Vagina (tissue), 2 donors: ENCODE measurements at regions not wholly inside any gene's neighbourhood (a gene's known extent, or its start where the extent isn't known, plus 50 kb on each side); places are given as distances from the start of the nearest gene placed in this dataset.

ENCODE experiments used
- DNase-seq, 2 donors: peaks; one replicate each; pipeline ENCODE4 v3.0.0-alpha.2; 2017; ENCODE audit errors: extremely low spot score in 2 of 2
- H3K27ac ChIP-seq: fragments of 200-600 bp; sonication (generic); one replicate; pipeline ENCODE4 v1.5.1; 2019
- H3K27me3 ChIP-seq: fragments of 200-600 bp; sonication (generic); one replicate; pipeline ENCODE4 v1.5.1; 2019
- H3K36me3 ChIP-seq, 2 donors: fragments of 200-600 bp; sonication (generic); one replicate each; pipeline ENCODE4 v1.5.1; 2017 to 2019
- H3K4me1 ChIP-seq: fragments of 200-600 bp; sonication (generic); one replicate; pipeline ENCODE4 v1.5.1; 2019
- H3K4me3 ChIP-seq, 2 donors: fragments of 200-600 bp; sonication (generic); 1 replicate in 1 of 2; 2 replicates in 1 of 2; pipeline ENCODE4 v1.5.1; 2016 to 2019
- H3K9me3 ChIP-seq: fragments of 200-600 bp; sonication (generic); one replicate; pipeline ENCODE4 v1.5.1; 2019
- POLR2A ChIP-seq, 2 donors: fragments of 450-650 bp; IDR thresholded peaks; one replicate each; pipeline ENCODE4 v1.6.1; 2017; ENCODE audit warnings: antibody characterized with exemption in 2 of 2, mild to moderate bottlenecking in 2 of 2, moderate library complexity in 2 of 2
- POLR2AphosphoS5 ChIP-seq, 2 donors: sonication (generic); formaldehyde crosslinking; IDR thresholded peaks; one replicate each; pipeline ENCODE4 v1.9.0; 2017; ENCODE audit warnings: antibody characterized with exemption in 2 of 2, mild to moderate bottlenecking in 2 of 2, low read depth in 1 of 2; ENCODE audit not compliant: insufficient read depth in 1 of 2
- intact Hi-C: fragments of 100-400 bp; cut with DNase I; formaldehyde crosslinking; loops from one replicate; pipeline ENCODE4 v1.15.1; 2023
- TF ChIP-seq, protein P1 (sequence below), 3 experiments: fragments of 450-650 bp in 2 of 3; fragments of 200-600 bp in 1 of 3; sonication (generic) in 1 of 3; IDR thresholded peaks; one replicate each; pipeline ENCODE4 v1.5.1; 2017 to 2019; ENCODE audit warnings: antibody characterized with exemption in 3 of 3, mild to moderate bottlenecking in 2 of 3, moderate library complexity in 2 of 3

DNA sequence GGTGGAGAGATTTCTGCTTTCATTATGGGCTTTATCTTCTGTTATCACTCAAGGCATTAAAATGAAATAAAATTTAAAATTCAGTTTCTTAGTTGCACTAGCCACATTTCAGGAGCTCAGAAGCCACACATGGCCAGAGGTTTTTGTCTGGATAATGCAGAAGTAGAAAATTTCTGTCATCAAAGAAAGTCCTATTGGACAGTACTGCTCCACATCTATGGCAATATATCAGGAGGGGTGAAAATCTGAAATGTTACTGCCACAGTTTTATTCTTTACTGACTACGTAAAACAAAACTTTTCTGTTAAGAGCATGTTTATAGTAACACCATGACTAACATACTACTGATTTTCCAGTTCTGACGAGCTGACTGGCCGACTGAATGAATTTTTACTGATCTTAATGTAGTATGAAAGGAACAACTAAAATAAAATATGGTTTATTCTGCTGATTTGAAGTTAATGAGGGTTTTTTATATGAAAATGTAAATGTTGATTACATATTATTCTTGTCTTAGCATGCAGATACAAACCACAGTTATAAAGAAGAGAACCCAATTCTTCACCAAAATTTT lies 264.0 kb upstream of the HAND2 start:
- TF ChIP-seq POLR2AphosphoS5 (IDR thresholded peaks at IDR 0.05; ENCODE audit: insufficient read depth in 1 of 2, low read depth in 1 of 2) (no peak), POLR2A (IDR thresholded peaks at IDR 0.05) (no peak)
- TF ChIP-seq, protein P1, sequence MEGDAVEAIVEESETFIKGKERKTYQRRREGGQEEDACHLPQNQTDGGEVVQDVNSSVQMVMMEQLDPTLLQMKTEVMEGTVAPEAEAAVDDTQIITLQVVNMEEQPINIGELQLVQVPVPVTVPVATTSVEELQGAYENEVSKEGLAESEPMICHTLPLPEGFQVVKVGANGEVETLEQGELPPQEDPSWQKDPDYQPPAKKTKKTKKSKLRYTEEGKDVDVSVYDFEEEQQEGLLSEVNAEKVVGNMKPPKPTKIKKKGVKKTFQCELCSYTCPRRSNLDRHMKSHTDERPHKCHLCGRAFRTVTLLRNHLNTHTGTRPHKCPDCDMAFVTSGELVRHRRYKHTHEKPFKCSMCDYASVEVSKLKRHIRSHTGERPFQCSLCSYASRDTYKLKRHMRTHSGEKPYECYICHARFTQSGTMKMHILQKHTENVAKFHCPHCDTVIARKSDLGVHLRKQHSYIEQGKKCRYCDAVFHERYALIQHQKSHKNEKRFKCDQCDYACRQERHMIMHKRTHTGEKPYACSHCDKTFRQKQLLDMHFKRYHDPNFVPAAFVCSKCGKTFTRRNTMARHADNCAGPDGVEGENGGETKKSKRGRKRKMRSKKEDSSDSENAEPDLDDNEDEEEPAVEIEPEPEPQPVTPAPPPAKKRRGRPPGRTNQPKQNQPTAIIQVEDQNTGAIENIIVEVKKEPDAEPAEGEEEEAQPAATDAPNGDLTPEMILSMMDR (IDR thresholded peaks at IDR 0.05): no peak
- no peaks in the 10 kb centered on the region for H3K9me3 ChIP-seq
- intact Hi-C loops: no loop called here
- H3K4me1 ChIP-seq: no peaks in the 10 kb centered on the region
- no peaks in the 10 kb centered on the region for H3K36me3 ChIP-seq
- H3K27me3 ChIP-seq: no peaks in the 10 kb centered on the region
- no peak for DNase-seq
- H3K27ac ChIP-seq: no peak overlapping the region
- no peak overlapping the region for H3K4me3 ChIP-seq

DNA sequence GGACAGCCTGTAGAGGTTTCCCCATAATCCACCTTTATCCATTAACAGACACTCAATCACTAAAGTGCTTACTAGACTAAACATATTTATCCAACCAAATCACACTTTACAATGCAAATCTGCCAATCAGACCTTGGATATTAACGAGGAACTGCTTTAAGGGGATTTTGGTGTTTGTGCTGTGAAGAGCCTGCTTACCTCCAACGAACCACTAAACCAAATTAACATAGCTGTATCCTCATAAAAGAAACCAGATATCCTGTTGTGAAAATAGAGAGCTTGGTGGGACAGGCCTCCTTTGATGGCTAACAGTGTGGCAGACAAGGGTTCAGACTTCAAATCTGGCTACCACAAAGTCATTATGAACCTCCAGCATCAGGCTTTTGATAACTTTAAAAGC lies 252.6 kb upstream of the HAND2 start:
- TF ChIP-seq POLR2AphosphoS5 (IDR thresholded peaks at IDR 0.05; ENCODE audit: insufficient read depth in 1 of 2, low read depth in 1 of 2): no peak
- TF ChIP-seq, protein P1 (IDR thresholded peaks at IDR 0.05): no peak
- no peak for TF ChIP-seq POLR2A (IDR thresholded peaks at IDR 0.05)
- no peak overlapping the region for H3K27ac ChIP-seq
- DNase-seq: no peak
- H3K36me3 ChIP-seq: no peaks in the 10 kb centered on the region
- H3K4me1 ChIP-seq: no peaks in the 10 kb centered on the region
- H3K27me3 ChIP-seq: no peaks in the 10 kb centered on the region
- H3K9me3 ChIP-seq: no peaks in the 10 kb centered on the region
- H3K4me3 ChIP-seq: no peak overlapping the region
- intact Hi-C loops: no loop called here

DNA sequence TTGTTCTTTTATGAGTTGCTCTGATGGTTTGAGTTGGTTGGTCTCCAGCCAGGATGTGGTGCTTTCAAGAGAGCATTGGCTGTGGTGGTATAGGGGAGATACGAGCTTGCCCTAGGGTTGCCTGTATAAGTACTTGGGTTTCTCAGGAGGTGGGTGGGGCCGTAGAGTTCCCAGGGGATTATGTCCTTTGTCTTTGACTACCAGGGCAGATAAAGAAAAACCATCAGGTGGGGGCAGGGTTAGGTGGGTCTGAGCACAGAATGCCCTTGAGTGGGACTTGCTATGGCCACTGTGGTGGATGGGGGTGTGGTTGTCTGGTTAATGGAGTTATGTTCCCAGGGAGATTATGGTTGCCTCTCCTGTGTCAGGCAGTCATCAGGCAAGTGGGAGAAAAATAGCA lies 247.9 kb upstream of the HAND2 start:
- intact Hi-C loops: no loop called here
- no peak overlapping the region for H3K27ac ChIP-seq
- no peaks in the 10 kb centered on the region for H3K4me1 ChIP-seq
- no peaks in the 10 kb centered on the region for H3K27me3 ChIP-seq
- H3K4me3 ChIP-seq: no peak overlapping the region
- TF ChIP-seq, protein P1 (IDR thresholded peaks at IDR 0.05): no peak
- TF ChIP-seq POLR2A (IDR thresholded peaks at IDR 0.05): no peak
- TF ChIP-seq POLR2AphosphoS5 (IDR thresholded peaks at IDR 0.05; ENCODE audit: insufficient read depth in 1 of 2, low read depth in 1 of 2): no peak
- no peaks in the 10 kb centered on the region for H3K9me3 ChIP-seq
- DNase-seq: no peak
- H3K36me3 ChIP-seq: no peaks in the 10 kb centered on the region

DNA sequence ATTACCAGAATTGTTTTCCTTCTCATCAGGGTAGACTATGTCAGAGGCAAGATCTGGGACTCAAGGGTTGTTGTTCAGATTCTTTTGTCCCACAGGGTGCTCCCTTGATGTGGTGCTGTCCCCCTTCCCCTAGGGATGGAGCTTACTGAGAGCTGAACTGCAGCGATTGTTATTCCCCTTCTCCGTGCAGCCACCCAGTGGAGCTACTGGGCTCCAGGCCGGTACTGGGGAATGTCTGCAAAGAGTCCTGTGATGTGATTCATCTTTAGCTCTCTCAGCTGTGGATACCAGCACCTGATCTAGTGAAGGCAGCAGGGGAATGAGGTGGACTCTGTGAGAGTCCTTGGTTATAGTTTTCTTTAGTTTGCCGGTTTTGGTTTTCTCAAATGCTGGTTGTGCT lies 247.4 kb upstream of the HAND2 start:
- intact Hi-C loops: no loop called here
- TF ChIP-seq POLR2A (IDR thresholded peaks at IDR 0.05) (no peak), POLR2AphosphoS5 (IDR thresholded peaks at IDR 0.05; ENCODE audit: insufficient read depth in 1 of 2, low read depth in 1 of 2) (no peak)
- TF ChIP-seq, protein P1 (IDR thresholded peaks at IDR 0.05): no peak
- H3K4me3 ChIP-seq: no peak overlapping the region
- no peaks in the 10 kb centered on the region for H3K9me3 ChIP-seq
- no peaks in the 10 kb centered on the region for H3K4me1 ChIP-seq
- no peaks in the 10 kb centered on the region for H3K27me3 ChIP-seq
- no peak overlapping the region for H3K27ac ChIP-seq
- DNase-seq: no peak
- no peaks in the 10 kb centered on the region for H3K36me3 ChIP-seq

DNA sequence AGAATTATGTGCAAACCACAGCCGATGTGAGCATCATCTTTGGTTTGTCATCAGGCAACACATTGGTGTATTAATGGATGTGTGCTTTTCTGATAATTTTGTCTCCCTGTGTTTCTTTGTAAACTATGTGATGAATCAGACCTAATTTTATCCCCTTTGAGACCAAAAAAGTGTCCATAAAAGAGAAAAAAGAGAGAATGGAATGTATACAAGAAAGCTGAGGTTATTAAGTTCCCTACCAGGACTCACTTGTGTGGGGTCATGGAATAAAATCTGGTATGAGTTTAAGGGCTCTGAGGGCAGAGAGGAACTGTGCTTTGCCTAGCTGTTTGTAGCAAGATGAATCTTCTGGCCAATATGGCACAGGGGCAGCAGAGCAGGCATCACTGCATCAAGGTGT lies 239.5 kb upstream of the HAND2 start:
- no peaks in the 10 kb centered on the region for H3K9me3 ChIP-seq
- no peaks in the 10 kb centered on the region for H3K36me3 ChIP-seq
- TF ChIP-seq POLR2AphosphoS5 (IDR thresholded peaks at IDR 0.05; ENCODE audit: insufficient read depth in 1 of 2, low read depth in 1 of 2) (no peak), POLR2A (IDR thresholded peaks at IDR 0.05) (no peak)
- TF ChIP-seq, protein P1 (IDR thresholded peaks at IDR 0.05): no peak
- no peak overlapping the region for H3K4me3 ChIP-seq
- H3K27me3 ChIP-seq: no peaks in the 10 kb centered on the region
- DNase-seq: no peak
- no peak overlapping the region for H3K27ac ChIP-seq
- intact Hi-C loops: no loop called here
- no peaks in the 10 kb centered on the region for H3K4me1 ChIP-seq
